ENCODE measurements at regions not wholly inside any gene's neighbourhood (a gene's known extent, or its start where the extent isn't known, plus 50 kb on each side); places are given as distances from the start of the nearest gene placed in this dataset.

- no peaks in the 10 kb centered on the region for H3K9me3 ChIP-seq (ENCODE audit: insufficient read depth, low read length)
- H3K9ac ChIP-seq (ENCODE audit: insufficient read length, low read depth): no peak overlapping the region
- H3K4me1 ChIP-seq (ENCODE audit: insufficient read depth, insufficient read length): no peaks in the 10 kb centered on the region
- H3K4me3 ChIP-seq (ENCODE audit: insufficient read length, low read depth): no peak overlapping the region
- no peak for TF ChIP-seq YY1 (IDR thresholded peaks at IDR 0.05; ENCODE audit: insufficient read depth, insufficient read length)
- no peak for TF ChIP-seq ZNF274 (IDR thresholded peaks at IDR 0.05; ENCODE audit: low read depth, low read length)
- TF ChIP-seq SUZ12 (IDR thresholded peaks at IDR 0.05; ENCODE audit: extremely low read depth, insufficient read depth, insufficient read length): no peak
- DNase-seq (ENCODE audit: low read depth, low spot score): no peak
- H3K36me3 ChIP-seq (ENCODE audit: insufficient read depth, insufficient read length, low read length): no peaks in the 10 kb centered on the region
- H3K27me3 ChIP-seq (ENCODE audit: insufficient read depth, insufficient read length): no peaks in the 10 kb centered on the region
These were observed 73.9 kb downstream of the RMI1 start for GRCh38 chr9:84054341-84055010.

- Histone ChIP-seq H3K9me3 (ENCODE audit: insufficient read depth, low read length) (no peaks in the 10 kb centered on the region), H3K4me1 (ENCODE audit: insufficient read depth, insufficient read length) (no peaks in the 10 kb centered on the region), H3K36me3 (ENCODE audit: insufficient read depth, insufficient read length, low read length) (no peaks in the 10 kb centered on the region), H3K27me3 (ENCODE audit: insufficient read depth, insufficient read length) (no peaks in the 10 kb centered on the region), H3K4me3 (ENCODE audit: insufficient read length, low read depth) (no peak overlapping the region), H3K9ac (ENCODE audit: insufficient read length, low read depth) (no peak overlapping the region)
- DNase-seq (ENCODE audit: low read depth, low spot score): no peak
- TF ChIP-seq SUZ12 (IDR thresholded peaks at IDR 0.05; ENCODE audit: extremely low read depth, insufficient read depth, insufficient read length): no peak
- no peak for TF ChIP-seq YY1 (IDR thresholded peaks at IDR 0.05; ENCODE audit: insufficient read depth, insufficient read length)
- no peak for TF ChIP-seq ZNF274 (IDR thresholded peaks at IDR 0.05; ENCODE audit: low read depth, low read length)
These were observed 77.1 kb downstream of the RMI1 start for GRCh38 chr9:84057662-84058061.

- no peak for DNase-seq (ENCODE audit: low read depth, low spot score)
- Histone ChIP-seq H3K4me3 (ENCODE audit: insufficient read length, low read depth) (no peak overlapping the region), H3K9me3 (ENCODE audit: insufficient read depth, low read length) (no peaks in the 10 kb centered on the region), H3K4me1 (ENCODE audit: insufficient read depth, insufficient read length) (no peaks in the 10 kb centered on the region), H3K9ac (ENCODE audit: insufficient read length, low read depth) (no peak overlapping the region), H3K27me3 (ENCODE audit: insufficient read depth, insufficient read length) (no peaks in the 10 kb centered on the region), H3K36me3 (ENCODE audit: insufficient read depth, insufficient read length, low read length) (no peaks in the 10 kb centered on the region)
- TF ChIP-seq YY1 (IDR thresholded peaks at IDR 0.05; ENCODE audit: insufficient read depth, insufficient read length): no peak
- no peak for TF ChIP-seq ZNF274 (IDR thresholded peaks at IDR 0.05; ENCODE audit: low read depth, low read length)
- no peak for TF ChIP-seq SUZ12 (IDR thresholded peaks at IDR 0.05; ENCODE audit: extremely low read depth, insufficient read depth, insufficient read length)
These were observed 79.3 kb downstream of the RMI1 start for GRCh38 chr9:84059936-84060335.

DNA sequence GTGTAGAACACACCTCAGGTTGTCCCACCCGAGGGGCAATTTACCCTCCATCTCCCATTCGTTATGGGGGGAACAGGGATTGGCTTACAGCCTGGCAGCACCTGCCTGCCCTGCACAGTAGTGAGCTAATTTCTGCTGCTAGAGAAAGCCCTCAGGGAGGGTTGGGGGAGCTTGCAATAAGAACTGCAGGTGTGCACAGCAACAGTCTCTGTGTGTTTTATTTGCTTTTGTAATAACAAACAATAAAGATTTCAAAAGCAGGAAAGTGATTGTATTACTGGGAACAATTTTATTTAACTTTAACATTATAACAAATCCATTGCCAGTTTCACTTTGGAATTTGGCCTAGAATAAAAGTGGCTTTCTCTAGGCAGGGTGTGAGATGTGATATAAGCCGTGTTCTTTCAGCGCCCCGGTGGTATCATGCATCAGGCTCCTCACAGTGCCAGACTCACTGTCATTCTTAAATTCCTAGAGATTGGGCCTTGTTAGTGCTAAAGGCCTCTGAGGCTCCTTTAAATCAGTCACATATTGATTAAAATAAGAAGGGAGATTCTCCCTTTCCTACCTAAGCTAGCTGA, 81.1 kb downstream of the RMI1 start:
- TF ChIP-seq SUZ12 (IDR thresholded peaks at IDR 0.05; ENCODE audit: extremely low read depth, insufficient read depth, insufficient read length): no peak
- TF ChIP-seq YY1 (IDR thresholded peaks at IDR 0.05; ENCODE audit: insufficient read depth, insufficient read length): no peak
- TF ChIP-seq ZNF274 (IDR thresholded peaks at IDR 0.05; ENCODE audit: low read depth, low read length): no peak
- H3K27me3 ChIP-seq (ENCODE audit: insufficient read depth, insufficient read length): no peaks in the 10 kb centered on the region
- no peaks in the 10 kb centered on the region for H3K9me3 ChIP-seq (ENCODE audit: insufficient read depth, low read length)
- H3K4me3 ChIP-seq (ENCODE audit: insufficient read length, low read depth): no peak overlapping the region
- no peaks in the 10 kb centered on the region for H3K4me1 ChIP-seq (ENCODE audit: insufficient read depth, insufficient read length)
- no peaks in the 10 kb centered on the region for H3K36me3 ChIP-seq (ENCODE audit: insufficient read depth, insufficient read length, low read length)
- no peak overlapping the region for H3K9ac ChIP-seq (ENCODE audit: insufficient read length, low read depth)
- DNase-seq (ENCODE audit: low read depth, low spot score): no peak

GRCh38 chr9:84062538-84062937, 81.9 kb downstream of the RMI1 start:
- TF ChIP-seq YY1 (IDR thresholded peaks at IDR 0.05; ENCODE audit: insufficient read depth, insufficient read length) (no peak), SUZ12 (IDR thresholded peaks at IDR 0.05; ENCODE audit: extremely low read depth, insufficient read depth, insufficient read length) (no peak), ZNF274 (IDR thresholded peaks at IDR 0.05; ENCODE audit: low read depth, low read length) (no peak)
- Histone ChIP-seq H3K4me3 (ENCODE audit: insufficient read length, low read depth) (no peak overlapping the region), H3K4me1 (ENCODE audit: insufficient read depth, insufficient read length) (no peaks in the 10 kb centered on the region), H3K27me3 (ENCODE audit: insufficient read depth, insufficient read length) (no peaks in the 10 kb centered on the region), H3K36me3 (ENCODE audit: insufficient read depth, insufficient read length, low read length) (no peaks in the 10 kb centered on the region), H3K9ac (ENCODE audit: insufficient read length, low read depth) (no peak overlapping the region), H3K9me3 (ENCODE audit: insufficient read depth, low read length) (no peaks in the 10 kb centered on the region)
- DNase-seq (ENCODE audit: low read depth, low spot score): no peak

- no peaks in the 10 kb centered on the region for H3K36me3 ChIP-seq (ENCODE audit: insufficient read depth, insufficient read length, low read length)
- no peak overlapping the region for H3K9ac ChIP-seq (ENCODE audit: insufficient read length, low read depth)
- no peak overlapping the region for H3K4me3 ChIP-seq (ENCODE audit: insufficient read length, low read depth)
- no peaks in the 10 kb centered on the region for H3K4me1 ChIP-seq (ENCODE audit: insufficient read depth, insufficient read length)
- H3K27me3 ChIP-seq (ENCODE audit: insufficient read depth, insufficient read length): no peaks in the 10 kb centered on the region
- TF ChIP-seq YY1 (IDR thresholded peaks at IDR 0.05; ENCODE audit: insufficient read depth, insufficient read length) (no peak), SUZ12 (IDR thresholded peaks at IDR 0.05; ENCODE audit: extremely low read depth, insufficient read depth, insufficient read length) (no peak), ZNF274 (IDR thresholded peaks at IDR 0.05; ENCODE audit: low read depth, low read length) (no peak)
- H3K9me3 ChIP-seq (ENCODE audit: insufficient read depth, low read length): no peaks in the 10 kb centered on the region; the same call in 1 of the 2 replicates
- no peak for DNase-seq (ENCODE audit: low read depth, low spot score)
These were observed 87.2 kb downstream of the RMI1 start for GRCh38 chr9:84067821-84068220.

DNA sequence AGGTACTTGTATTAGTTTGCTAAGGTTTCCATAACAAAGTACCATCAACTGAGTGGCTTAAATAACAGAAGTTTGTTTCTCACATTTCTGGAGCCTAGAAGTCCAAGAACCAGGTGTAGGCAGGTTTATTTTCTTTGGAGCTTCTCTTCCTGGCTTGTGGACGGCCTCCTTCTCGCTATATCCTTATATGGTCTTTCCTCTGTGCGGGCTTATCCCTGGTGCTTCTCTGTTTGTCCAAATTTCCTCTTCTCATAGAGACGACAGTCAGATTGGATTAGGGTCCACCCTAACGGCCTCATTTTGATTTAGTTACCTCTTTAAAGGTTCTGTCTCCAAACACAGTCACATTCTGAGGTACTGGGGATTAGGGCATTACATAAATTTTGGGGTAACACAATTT, 88.3 kb downstream of the RMI1 start:
- Histone ChIP-seq H3K9ac (ENCODE audit: insufficient read length, low read depth) (no peak overlapping the region), H3K9me3 (ENCODE audit: insufficient read depth, low read length) (no peaks in the 10 kb centered on the region; the same call in 1 of the 2 replicates), H3K27me3 (ENCODE audit: insufficient read depth, insufficient read length) (no peaks in the 10 kb centered on the region), H3K4me3 (ENCODE audit: insufficient read length, low read depth) (no peak overlapping the region), H3K36me3 (ENCODE audit: insufficient read depth, insufficient read length, low read length) (no peaks in the 10 kb centered on the region), H3K4me1 (ENCODE audit: insufficient read depth, insufficient read length) (no peaks in the 10 kb centered on the region)
- DNase-seq (ENCODE audit: low read depth, low spot score): no peak
- TF ChIP-seq SUZ12 (IDR thresholded peaks at IDR 0.05; ENCODE audit: extremely low read depth, insufficient read depth, insufficient read length) (no peak), ZNF274 (IDR thresholded peaks at IDR 0.05; ENCODE audit: low read depth, low read length) (no peak), YY1 (IDR thresholded peaks at IDR 0.05; ENCODE audit: insufficient read depth, insufficient read length) (no peak)
